GM12878 (cell line): ENCODE measurements at regions not wholly inside any gene's neighbourhood (a gene's known extent, or its start where the extent isn't known, plus 50 kb on each side); places are given as distances from the start of the nearest gene placed in this dataset.

ENCODE experiments used
- CTCF ChIP-seq, 3 experiments: IDR thresholded peaks in 2 of 3; conservative IDR thresholded peaks in 1 of 3; 2 replicates each; pipeline ENCODE4 v1.5.1; 2011; ENCODE audit warnings: low read depth in 3 of 3, low read length in 3 of 3, mild to moderate bottlenecking in 3 of 3, control low read depth in 2 of 3, moderate library complexity in 2 of 3, inconsistent platforms in 1 of 3, mixed read lengths in 1 of 3; ENCODE audit not compliant: control insufficient read depth in 2 of 3, insufficient read depth in 1 of 3; ENCODE audit errors: extremely low read depth in 1 of 3
- NFYA ChIP-seq: IDR thresholded peaks from 2 replicates; pipeline ENCODE4 v1.6.1; 2011; ENCODE audit warnings: low read depth, mild to moderate bottlenecking, low read length, improper control_type of control experiment, borderline replicate concordance
- POLR2A ChIP-seq: IDR thresholded peaks from 2 replicates; pipeline ENCODE4 v1.6.1; 2011; ENCODE audit warnings: low read depth, mild to moderate bottlenecking, low read length
- POLR2AphosphoS5 ChIP-seq: IDR thresholded peaks from 2 replicates; pipeline ENCODE4 v1.6.1; 2011; ENCODE audit warnings: mild to moderate bottlenecking, low read length, inconsistent platforms
- RAD21 ChIP-seq: IDR thresholded peaks from 2 replicates; pipeline ENCODE4 v1.6.1; 2011; ENCODE audit warnings: mild to moderate bottlenecking, low read depth, low read length, moderate library complexity; ENCODE audit not compliant: insufficient read depth
- SIN3A ChIP-seq: IDR thresholded peaks from 2 replicates; pipeline ENCODE4 v1.6.1; 2012; ENCODE audit warnings: low read depth, low read length, improper control_type of control experiment
- SP1 ChIP-seq: IDR thresholded peaks from one replicate; pipeline ENCODE4 v1.6.1; 2011; ENCODE audit warnings: low read depth, low read length
- SREBF1 ChIP-seq: IDR thresholded peaks from 2 replicates; pipeline ENCODE4 v1.6.1; 2012; ENCODE audit warnings: mild to moderate bottlenecking, low read length
- TAF1 ChIP-seq: IDR thresholded peaks from 2 replicates; pipeline ENCODE4 v1.6.1; 2011; ENCODE audit warnings: mild to moderate bottlenecking, low read depth, low read length, borderline replicate concordance

GRCh38 chr12:91603060-91603459, 420.4 kb upstream of the DCN start:
- TF ChIP-seq CTCF (IDR thresholded peaks at IDR 0.05 in 2 of 3, conservative IDR thresholded peaks at IDR 0.05 in 1 of 3; ENCODE audit: control insufficient read depth in 2 of 3, extremely low read depth in 1 of 3, insufficient read depth in 1 of 3, low read depth in 3 of 3, low read length in 3 of 3) = no peak
- no peak for TF ChIP-seq NFYA
- no peak for TF ChIP-seq POLR2A
- no peak for TF ChIP-seq SIN3A
- TF ChIP-seq POLR2AphosphoS5 = no peak
- TF ChIP-seq SREBF1 = no peak
- TF ChIP-seq TAF1 = no peak
- TF ChIP-seq SP1 = no peak
- TF ChIP-seq RAD21 = no peak
